ENCODE measurements at regions not wholly inside any gene's neighbourhood (a gene's known extent, or its start where the extent isn't known, plus 50 kb on each side); places are given as distances from the start of the nearest gene placed in this dataset.

DNA sequence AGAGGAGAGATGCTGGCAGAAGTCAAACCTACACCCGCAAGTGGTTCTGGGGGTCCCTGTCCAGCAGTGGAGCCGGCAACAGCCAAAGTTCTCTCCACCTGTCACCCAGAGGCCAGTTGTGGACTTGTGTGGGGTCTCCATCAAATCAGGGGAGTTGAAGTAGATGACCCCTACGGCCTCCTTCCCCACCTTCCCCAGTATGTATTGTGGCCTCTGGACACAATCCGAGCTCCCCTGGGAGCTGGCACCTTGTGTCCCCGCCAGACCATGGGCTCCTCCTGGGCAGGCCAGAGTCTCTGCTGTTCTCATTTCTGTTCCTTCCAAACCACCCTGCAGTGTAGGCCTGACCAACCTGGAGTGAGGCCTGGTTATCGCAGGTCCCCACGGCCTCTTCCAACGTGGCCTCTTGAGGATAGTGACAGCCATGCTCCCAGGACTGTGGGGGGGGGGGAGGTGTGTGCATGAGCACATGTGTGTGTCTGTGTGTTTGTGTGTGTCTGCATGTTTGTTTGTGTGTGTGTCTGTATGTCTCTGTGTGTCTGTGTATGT lies 246.4 kb downstream of the MATN1 start:
- TF ChIP-seq, protein P1, sequence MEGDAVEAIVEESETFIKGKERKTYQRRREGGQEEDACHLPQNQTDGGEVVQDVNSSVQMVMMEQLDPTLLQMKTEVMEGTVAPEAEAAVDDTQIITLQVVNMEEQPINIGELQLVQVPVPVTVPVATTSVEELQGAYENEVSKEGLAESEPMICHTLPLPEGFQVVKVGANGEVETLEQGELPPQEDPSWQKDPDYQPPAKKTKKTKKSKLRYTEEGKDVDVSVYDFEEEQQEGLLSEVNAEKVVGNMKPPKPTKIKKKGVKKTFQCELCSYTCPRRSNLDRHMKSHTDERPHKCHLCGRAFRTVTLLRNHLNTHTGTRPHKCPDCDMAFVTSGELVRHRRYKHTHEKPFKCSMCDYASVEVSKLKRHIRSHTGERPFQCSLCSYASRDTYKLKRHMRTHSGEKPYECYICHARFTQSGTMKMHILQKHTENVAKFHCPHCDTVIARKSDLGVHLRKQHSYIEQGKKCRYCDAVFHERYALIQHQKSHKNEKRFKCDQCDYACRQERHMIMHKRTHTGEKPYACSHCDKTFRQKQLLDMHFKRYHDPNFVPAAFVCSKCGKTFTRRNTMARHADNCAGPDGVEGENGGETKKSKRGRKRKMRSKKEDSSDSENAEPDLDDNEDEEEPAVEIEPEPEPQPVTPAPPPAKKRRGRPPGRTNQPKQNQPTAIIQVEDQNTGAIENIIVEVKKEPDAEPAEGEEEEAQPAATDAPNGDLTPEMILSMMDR (IDR thresholded peaks at IDR 0.05; ENCODE audit: control insufficient read depth, insufficient read depth, low read depth, low read length, missing control alignments): no peak
- DNase-seq (ENCODE audit: low read depth): no peak
- H3K4me3 ChIP-seq (ENCODE audit: control insufficient read depth, low read depth, low read length): no peak overlapping the region

DNA sequence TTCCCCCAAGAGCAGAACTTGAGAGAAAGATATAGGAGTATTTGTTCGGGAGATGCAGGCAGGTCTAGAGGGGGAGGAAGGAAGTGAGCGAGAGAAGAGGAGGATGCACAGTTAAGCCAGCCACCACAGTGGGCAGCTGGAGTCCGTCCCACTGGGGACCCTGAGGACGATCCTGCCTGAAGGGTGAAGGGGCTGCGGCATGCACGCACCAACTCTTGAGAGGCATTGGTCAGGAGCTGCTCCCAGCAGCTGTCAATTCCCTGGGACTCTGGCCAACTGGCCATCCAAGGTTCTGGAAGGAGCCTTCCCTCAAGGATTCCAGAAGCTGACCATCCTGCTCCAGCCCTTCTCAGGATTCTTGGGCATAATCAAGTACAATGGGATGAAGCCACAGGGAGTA lies 246.9 kb downstream of the MATN1 start:
- no peak overlapping the region for H3K4me3 ChIP-seq (ENCODE audit: control insufficient read depth, low read depth, low read length)
- TF ChIP-seq, protein P1 (IDR thresholded peaks at IDR 0.05; ENCODE audit: control insufficient read depth, insufficient read depth, low read depth, low read length, missing control alignments): no peak
- no peak for DNase-seq (ENCODE audit: low read depth)

DNA sequence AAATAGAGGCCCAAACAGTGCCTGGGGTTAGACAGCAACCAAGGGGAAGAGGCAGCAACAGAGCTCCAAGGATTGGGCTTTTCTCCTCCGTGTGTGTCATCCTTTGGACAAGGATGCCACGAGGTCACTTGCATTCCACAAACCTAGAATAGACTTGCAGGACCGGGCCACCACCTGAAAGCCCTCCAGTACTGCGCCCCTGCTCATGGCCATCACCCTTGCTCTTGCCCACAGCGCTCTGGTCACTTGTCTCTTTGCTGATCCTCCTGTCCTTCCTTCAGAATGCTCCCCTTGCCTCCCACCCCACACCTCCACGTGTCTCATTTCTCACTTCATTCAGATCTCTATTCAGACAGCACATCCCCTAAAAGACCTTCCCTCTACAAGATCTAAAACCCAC lies 247.4 kb downstream of the MATN1 start:
- no peak for DNase-seq (ENCODE audit: low read depth)
- H3K4me3 ChIP-seq (ENCODE audit: control insufficient read depth, low read depth, low read length): no peak overlapping the region
- TF ChIP-seq, protein P1 (IDR thresholded peaks at IDR 0.05; ENCODE audit: control insufficient read depth, insufficient read depth, low read depth, low read length, missing control alignments): no peak

DNA sequence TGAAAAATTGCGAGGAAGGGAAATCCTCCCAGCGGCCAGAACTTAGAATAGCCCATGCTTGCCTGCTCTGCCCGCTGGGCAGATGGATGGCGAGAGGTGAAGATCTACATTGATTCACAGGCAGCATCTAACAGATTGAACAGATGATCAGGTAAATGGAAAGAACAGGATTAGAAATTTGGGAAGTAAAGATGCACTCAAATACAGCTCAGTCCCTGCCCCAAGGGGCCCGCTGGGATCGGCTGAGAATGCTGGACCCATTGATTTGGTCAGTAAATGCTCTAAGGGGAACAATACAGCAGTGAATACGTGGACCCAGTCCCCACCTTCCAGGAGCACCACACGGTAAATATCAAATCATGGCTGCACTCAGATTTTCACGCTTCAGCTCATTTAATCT lies 248.2 kb downstream of the MATN1 start:
- TF ChIP-seq, protein P1 (IDR thresholded peaks at IDR 0.05; ENCODE audit: control insufficient read depth, insufficient read depth, low read depth, low read length, missing control alignments): no peak
- no peak overlapping the region for H3K4me3 ChIP-seq (ENCODE audit: control insufficient read depth, low read depth, low read length)
- no peak for DNase-seq (ENCODE audit: low read depth)

DNA sequence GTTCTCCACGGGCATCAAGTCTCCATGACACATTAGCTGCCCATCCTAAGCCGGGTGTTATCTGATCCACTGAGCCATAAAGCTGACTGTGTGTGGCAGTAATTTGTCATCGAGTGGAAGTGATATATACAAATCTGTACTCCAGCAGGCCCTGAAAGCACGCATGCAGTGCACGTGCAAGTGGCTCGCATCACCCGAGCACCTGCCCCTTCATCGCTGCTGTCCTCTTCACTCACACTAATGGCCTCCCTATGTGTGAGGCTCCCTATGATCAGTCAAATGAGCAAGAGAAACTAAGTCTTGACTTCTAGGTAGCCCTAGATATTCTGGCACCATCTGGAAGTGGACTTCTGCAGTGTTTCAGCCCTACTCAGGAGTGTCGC lies 248.6 kb downstream of the MATN1 start:
- no peak overlapping the region for H3K4me3 ChIP-seq (ENCODE audit: control insufficient read depth, low read depth, low read length)
- TF ChIP-seq, protein P1 (IDR thresholded peaks at IDR 0.05; ENCODE audit: control insufficient read depth, insufficient read depth, low read depth, low read length, missing control alignments): no peak
- DNase-seq (ENCODE audit: low read depth): no peak

DNA sequence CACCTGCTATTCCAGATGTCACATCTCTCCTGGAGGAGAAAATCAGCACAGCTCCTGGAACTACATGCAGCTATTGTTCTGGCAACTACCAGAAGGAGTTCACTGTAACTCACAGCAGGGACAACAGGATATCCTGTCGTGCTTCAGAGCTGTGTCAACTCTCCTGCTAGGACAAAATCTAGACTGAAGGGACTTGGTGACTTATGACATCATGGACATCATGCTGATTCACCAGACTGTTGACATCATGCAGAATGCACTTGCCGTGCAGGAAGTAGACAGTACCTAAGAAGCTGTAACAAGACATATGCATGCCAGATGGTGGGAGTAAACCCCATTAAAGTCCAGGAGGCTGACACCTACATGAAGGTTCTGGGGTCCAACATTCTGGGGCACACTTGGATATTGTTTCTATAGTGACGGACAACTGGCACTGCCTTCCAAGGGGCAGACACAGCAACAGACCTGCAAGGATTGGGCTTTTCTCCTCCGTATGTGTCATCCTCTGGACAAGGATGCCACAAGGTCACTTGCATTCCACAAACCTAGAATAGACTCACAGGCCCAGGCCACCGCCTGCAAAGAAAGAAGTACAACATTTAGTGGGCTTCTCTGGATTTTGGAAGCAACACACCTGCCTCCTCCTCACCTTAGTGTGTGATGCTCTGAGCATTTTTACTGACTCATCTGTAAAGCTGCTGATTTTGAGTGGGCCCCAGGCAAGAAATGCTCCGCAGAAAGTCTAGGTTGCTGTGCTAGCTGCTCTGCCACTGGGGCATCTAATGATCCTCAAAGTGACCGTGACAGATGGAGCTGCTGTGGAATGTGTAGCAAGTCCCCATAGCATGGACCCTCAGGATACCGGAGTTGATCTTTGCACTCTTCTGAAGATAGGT lies 249.2 kb downstream of the MATN1 start:
- DNase-seq (ENCODE audit: low read depth): no peak
- H3K4me3 ChIP-seq (ENCODE audit: control insufficient read depth, low read depth, low read length): no peak overlapping the region
- TF ChIP-seq, protein P1 (IDR thresholded peaks at IDR 0.05; ENCODE audit: control insufficient read depth, insufficient read depth, low read depth, low read length, missing control alignments): no peak

All from AG09309 (cell line).